GM19372 (cell line): ENCODE measurements at regions not wholly inside any gene's neighbourhood (a gene's known extent, or its start where the extent isn't known, plus 50 kb on each side); places are given as distances from the start of the nearest gene placed in this dataset.

Experiments used
- ATAC-seq: cut with Tn5 transposase; IDR thresholded peaks from one replicate; pipeline ENCODE4 v1.9.1; 2021; ENCODE audit warnings: mild to moderate bottlenecking, low read depth, moderate library complexity; ENCODE audit not compliant: unreplicated experiment

DNA sequence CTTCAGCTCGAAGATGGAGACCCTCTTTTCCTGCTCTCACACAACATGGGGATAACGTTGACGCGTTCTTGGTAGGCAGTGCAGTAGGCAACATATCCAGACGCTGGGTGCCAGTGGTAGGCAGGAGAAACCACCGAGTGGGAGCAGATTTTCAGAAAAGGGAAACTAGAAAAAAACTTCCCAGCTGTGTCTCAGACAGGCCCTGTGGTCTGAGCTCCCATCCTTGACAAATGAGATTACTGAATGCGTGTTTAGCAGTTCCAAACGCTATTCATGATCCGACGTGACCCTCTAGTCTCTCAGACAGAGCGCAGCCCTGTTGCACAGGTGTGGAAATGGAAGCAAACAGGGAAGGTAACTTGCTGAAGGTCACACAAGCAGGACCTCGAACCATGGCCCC lies 83.9 kb upstream of the DUSP22 start:
- no peak for ATAC-seq

DNA sequence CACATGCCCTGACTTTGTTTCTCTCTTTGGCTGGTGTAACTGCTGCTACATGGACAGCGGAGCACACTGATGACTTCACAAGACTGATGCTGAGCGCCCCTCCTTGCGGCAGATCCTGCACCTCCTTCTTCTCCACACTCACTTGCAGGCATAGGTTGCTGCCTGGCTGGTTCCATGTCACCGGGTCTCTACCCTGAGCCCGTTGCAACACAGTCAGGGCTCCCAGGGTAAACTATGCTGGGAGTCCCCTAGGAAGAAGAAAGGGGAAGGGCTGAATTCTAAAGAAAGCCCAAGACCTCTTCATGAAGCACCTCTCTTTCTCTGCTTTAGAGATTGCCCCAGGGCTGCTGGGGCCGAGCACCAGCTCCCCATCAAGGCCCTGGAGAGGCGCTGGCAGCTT lies 83.3 kb upstream of the DUSP22 start:
- no peak for ATAC-seq

DNA sequence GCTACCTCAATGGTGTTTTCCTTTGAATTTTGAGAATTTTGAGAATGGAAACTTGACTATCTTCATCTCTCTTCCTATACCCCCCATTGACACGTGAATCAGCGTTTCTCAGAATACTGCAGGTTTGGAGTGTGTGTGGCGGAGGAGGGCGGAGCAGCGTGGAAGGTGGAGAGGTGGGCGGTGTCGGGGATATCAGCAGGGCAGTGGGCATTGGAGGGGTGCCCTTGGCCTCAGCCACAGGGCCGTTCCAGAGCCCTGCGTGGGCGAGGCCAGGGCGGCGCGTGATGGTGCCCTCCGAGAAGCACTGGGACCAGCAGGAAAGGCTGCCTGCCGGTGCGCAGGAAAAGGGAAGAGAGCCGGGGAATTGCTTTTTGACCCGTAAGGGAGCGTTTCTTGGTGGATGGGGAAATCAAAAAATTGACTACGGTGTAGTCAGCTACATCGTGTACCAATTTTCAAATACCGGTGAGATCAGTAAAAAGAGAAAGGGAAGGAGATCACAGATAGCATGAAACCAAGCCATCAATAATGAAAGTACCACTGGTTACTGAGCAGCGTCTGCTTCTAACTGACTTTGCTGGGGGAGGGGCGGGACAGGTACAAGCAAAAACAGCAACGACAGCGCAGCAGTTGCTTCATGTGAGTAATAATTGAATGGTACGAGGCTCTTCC lies 82.7 kb upstream of the DUSP22 start:
- ATAC-seq, result peak; percentile 81

DNA sequence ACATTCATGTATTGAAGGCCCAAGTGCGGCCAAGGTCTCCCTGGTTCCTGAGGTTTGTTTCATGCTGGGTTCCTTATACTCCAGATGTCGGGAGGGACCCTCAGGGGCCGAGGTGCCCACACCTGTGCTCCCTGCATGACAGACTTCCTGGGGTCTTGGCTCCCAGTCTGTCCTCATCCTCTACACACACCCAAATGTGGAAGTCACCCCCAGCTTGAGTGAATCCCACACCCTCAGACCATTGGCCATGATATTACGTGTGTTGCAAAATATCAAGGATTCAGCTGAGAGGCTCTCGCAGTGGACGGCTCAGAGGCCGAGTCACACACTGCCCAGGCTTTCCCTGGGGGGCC lies 82.2 kb upstream of the DUSP22 start:
- no peak for ATAC-seq

DNA sequence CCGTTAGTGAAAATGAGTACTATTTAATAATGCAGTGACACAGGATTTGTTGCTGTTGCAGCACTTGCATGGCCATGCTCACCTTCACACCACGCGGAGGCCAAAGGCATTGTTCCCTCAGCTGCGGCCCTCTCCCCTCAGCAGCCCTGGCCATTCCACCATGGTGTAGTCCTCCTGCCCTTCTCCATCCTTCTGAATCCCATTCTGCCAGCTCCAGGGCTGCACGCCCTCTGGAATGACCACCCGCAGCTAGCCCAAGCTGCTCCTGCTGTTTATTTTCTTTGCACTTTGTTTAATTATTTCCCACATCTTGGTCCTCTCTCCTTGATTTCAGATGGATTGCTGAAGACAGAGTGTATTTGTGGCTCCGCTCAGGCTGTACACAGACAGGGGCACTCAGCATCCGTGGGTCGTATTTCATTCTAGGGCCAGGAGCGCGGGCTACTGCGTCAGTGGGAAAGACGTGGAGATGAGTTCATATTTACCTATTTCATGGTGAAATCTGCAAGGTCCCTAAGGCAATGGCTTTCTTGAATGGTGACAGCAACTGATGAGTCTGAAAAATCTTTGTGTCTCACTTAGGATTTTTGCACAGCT lies 81.4 kb upstream of the DUSP22 start:
- ATAC-seq, result no peak

DNA sequence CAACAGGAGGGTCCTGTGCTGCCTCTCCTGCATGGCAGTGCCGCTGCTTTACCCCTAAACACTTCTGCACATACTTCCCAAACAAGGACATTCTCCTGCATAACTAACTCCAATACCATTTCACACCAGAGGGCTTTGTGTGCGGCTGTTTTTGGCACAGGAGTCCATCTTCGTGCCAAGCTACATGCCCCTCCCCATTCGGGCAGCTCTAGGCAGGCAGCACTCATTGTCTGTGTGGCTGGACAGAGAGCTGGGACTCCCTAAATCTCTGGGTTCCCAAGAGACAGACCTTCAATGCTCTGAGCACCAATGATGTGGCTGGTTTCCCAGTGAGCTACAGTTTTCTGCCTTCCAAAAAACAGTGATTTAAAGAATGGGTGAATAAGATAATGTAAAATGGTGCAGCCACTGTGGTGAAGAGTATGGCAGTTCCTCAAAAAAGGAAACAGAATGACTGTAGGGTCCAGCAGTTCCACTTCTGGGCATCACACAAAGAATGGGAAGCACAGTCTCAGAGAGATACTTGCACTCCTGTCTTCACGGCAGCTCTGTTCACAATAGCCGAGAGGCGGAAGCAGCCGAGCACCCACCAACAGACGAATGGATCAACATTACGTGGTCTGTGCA lies 80.3 kb upstream of the DUSP22 start:
- no peak for ATAC-seq

DNA sequence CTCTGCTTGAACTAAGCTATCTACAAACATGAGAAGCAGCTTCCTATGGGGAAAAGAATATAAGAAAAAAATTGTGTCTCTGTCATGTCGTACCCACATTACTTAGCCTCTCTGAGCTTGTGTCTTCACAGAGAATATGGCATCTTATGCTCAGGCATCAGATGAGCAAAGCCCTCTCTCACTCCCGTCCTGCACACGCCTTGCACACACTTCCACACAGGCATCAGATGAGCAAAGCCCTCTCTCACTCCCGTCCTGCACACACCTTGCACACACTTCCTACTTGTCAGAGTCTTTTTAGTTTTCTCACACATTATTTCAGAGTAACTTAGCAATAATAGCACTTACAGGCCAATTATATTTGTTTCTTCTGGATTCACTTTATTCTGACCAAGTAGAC lies 79.0 kb upstream of the DUSP22 start:
- no peak for ATAC-seq

DNA sequence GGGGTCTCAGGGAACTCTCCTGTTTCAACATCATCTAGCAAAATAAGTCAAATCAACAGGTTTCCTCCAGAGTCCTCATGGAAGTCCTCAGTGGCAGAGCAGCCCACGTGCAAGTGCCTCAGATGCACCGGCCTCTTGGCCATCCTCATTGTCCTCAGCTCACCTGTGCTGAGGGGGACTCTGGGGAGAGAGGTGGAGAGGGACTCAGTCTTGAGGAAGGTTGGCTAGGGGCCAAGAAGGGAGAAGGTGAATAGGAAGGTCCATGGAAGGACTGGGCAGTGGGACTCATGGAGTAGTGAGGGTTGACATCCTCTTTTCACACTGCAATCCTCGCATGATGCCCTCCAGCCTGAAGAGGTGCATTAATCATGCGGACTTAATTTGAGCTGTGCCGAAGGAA lies 77.9 kb upstream of the DUSP22 start:
- no peak for ATAC-seq

DNA sequence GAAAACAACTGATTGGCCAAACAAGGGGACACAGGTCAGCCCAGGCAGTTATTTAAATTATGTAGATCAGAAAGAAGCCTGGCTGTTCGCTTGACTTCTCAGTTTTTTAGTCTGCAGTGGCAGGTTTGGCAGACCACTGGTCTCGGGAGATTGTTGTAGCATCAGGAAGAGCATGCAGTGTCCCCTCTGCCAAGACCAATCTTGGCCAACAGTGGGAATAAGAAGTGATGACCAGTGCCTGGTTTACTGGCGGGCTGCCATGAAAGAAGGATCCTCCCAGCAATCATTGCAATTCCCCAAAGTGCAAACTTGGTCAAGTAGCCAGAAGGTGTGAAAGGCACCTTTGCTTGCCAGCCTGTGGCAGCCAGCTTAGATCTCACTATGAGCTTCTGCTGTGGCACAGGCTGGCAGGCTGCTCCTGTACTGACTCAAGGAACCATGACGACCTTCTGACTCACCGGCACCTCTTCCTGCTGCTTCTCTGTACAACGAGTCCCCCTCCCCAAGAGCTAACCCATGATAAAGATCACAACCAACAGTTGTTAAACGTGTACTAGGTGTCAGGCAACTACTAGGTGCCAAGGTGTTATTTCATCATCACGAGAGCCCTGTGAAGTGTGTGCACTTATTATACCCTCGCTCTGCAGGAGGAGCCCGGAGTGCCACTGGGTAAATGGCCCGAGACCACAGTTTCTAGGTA lies 76.8 kb upstream of the DUSP22 start:
- ATAC-seq, result no peak

DNA sequence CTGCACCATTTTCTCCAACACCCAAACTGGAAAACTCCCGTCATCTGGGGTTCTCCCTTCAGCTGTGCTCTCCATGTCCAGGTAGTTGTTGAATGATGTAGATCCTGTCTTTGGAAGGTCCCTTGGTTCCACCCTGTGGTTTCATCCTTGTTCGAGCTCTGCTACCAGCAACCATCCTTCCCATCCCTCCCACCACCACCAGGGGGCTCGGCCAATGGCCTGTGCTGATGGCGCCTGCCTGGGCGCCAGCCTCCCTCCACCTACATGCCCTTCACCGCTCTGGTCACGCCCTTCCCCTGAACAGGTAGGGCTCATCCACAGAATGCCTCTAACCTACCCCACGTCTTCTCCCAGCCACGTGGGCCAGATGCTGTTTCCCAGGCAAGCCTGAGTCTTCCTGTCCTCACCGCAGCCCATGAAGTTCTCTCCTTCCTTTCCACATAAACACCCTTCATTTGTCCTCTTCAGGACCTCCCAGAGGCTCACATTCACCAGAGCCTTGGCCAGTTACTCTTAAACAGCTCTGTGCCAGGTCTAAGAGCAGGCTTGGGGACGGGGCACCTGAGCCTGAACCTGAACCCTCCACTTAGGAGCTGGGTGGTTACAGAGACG lies 75.1 kb upstream of the DUSP22 start:
- no peak for ATAC-seq

DNA sequence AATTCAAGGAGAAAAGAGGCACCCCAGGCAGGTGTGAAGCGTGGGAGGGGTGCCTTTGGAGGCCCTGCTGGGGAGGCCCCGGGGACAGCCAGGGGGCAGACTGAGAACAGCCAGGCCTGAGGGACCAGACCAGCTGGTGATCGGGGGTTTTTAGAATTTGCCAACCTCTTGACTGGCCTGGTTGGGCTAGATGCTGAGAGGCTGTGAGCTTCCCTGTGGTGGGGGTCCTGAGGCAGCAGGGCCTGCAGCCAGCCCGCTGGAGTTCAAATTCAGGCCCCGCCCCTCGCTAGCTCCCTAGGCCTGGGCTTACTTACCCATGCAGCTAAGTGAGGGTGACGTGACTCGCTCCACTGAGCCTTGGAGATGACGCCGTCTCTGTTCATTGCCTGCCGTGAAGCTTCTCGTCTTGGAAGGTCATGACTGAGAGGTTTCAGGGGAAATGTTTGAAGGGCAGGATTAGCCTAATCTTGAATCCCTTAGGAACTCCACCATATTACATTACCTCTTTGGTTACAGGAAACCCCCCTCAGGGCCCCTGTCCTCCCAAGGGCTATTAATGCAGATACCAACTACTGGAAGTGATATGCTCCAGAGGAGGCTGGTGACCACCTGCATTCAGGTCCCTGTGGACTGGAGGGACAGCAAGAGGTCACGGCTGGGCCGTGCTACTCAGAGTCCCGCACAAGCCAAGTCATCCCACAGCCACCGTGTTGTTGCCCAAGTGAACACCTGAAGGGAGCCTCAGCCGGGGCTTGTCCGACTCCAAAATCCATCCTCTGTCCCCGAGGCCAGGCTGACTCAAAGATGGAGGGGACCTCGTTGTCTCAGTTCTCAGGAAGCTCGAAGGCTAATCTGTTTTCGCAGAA lies 73.9 kb upstream of the DUSP22 start:
- ATAC-seq, result peak; percentile 40

DNA sequence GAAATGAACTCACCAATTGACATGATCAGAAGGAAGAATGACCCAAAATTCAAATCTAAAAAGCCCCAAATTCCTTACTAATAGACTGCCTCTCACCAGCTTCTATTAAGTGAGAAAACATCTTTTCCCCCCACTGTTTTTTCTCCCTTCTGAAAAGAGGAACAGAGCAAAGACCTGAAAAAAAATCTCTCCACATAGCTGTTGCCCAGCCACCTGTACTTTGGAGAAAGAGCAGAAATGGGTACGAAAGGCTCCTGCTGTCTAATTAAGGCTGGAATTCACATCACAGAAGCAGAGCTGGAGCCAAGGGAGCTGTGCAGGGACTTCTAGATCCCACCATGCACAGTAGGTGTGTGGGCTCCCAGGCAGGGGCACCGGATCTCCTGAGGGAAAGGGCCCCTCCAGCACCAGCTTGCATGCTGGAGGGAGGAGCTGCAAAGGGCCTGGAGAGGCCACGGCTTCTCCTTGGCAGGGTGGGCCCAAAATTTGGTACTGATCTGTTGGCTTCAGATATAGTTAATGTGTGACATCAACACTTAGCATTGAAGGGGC lies 73.2 kb upstream of the DUSP22 start:
- no peak for ATAC-seq

DNA sequence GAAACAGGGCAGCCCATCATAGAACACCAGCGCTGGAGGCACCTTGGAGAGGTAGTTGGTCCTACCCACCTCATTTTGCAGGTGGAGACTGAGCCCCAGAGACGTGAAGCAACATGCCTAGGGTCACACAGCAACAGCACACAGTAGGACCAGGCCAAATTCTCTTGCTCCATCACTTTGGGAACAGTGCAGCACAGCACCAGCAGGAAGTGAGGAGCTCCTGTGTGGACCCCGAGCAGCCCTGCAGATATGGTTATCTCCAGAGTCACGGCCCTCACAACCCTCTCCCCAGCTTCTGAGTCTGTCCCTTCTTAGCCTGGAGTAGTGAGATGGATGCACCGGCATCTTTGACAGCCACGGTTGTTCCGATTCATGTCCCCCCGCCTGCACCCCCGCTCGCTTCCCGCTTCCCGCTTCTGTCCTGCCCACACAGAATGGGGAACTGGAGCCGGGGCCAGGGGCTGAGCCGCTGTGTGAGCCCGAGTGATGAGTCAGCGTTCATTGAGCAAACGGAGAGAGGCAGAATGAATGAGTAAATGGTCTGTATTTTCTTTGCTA lies 72.6 kb upstream of the DUSP22 start:
- no peak for ATAC-seq

DNA sequence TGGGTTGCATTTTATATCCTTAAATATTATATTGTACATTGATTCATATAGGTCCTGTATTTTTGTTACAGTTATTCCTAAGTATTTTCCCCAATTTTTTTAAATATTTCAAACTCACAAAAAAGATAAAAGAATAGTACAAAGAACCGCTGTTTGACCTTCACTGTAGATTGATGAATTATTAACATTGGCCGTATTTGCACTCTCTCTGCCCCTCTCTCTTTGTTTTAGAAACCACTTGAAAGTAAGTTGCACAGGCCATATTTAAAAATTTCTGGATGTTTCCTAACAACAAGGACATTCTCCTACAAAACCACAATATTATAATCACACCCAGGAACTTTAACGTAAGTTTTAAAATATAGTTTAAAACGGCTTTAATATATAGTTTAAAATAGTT lies 72.0 kb upstream of the DUSP22 start:
- no peak for ATAC-seq

DNA sequence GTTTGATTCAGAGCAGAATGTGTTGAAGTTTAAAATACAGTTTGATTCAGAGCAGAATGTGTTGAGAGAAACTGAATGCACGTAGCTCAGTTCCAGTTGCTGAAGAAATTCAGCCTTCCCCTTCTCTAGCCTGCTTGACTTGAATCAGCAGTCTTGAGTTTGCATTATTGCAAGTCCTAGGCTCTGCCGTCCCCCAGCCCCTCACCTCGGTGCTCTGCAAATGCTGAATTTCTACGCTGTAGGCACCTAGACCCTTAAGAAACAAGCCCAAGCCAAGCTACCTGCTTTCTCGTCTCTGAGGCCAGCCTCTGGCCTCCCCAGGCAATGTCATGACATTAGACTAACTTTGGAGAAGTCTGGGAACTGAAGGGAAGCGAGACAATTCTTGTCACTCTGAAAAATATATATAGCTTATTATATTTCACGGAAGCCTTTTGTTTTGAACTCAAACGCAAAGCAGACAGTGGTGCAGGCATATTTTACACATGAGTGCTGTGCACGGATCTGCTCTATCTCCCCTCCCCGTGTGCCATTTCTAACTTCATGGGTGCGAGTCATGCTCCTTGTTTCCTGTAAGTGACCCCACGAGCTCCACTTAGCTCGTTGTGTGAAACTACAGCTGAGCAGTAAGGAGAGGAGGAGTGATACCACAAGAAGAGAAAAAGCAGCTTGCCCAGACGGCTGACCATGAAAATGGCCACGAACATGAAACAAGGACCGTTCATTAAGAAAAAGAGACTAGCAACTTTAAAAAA lies 71.4 kb upstream of the DUSP22 start:
- no peak for ATAC-seq

DNA sequence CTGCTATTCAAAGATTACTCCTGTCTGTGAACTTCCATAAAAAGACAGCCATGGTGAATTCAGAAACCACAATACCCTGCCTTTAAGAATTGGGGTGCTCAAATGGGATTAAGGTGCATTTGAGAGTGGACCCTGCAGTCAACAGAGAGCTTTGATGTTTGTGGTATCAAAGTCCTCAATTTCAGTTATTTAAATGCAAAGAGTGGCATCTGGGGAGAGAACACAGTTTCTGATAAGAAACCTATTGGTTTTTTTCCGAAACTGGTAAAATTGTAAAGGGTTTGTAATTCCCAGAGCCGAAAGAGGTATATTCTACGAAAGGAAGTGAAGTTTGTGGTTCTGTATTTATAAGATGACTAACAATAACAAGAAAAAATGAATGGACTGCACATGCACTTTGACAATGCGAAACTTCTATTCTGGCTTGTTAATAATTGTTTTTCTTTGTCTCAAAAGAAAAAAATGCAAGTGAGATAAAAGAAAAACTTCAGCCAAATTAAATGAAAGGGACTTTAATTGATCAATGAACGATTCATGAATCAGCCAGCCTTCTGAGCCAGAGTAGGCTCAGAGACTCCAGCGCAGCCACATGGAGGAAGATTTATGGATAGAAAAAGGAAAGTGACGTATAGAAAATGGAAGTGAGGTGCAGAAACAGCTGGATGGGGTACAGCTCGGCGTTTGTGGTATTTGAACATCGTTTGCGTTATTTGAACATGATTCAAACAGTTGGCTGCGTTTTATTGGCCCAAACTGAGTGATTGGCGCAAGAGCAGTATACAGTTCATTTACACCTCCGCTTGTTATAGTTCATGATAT lies 70.5 kb upstream of the DUSP22 start:
- no peak for ATAC-seq

DNA sequence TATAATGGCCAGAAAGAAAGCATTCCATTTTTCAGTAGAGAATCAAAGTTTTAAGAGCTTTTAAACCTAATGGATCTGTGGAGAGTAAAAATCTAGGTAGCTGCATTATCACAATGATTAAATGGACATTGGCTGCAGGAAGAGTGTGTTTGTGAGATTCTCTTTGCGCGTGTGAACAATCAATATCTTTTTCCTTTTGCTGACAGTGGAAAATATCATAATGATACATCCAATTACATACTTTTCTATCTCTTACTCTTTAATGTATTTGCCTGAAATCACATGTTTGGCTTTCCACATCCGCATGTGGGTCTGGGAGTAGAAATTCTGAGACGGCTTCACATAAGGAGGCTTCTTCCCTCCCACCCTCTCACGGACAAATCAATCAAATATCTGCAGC lies 69.8 kb upstream of the DUSP22 start:
- ATAC-seq, result no peak

DNA sequence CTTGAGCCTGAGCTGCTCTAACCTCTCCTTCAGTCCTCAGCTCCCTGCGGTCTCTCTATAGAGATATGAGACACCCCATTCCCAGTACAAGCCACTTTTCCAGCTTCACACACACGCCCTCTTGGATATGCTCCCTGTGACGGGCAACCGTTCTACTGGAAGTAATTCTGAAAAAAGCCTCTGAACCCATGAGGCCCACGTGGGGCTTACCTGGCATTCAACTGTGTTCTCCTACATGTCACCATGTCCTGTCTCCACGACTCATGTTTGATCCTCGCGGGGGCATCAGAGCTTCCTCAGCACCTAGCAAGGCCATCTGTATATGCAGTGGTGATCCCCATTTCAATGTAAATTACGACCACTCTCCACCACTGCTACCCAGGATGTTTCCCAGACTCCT lies 69.2 kb upstream of the DUSP22 start:
- ATAC-seq, result no peak
